AG04450 (cell line): ENCODE measurements at regions not wholly inside any gene's neighbourhood (a gene's known extent, or its start where the extent isn't known, plus 50 kb on each side); places are given as distances from the start of the nearest gene placed in this dataset.
"Not testable (repeated sequence)": the region's sequence is repeated elsewhere in the genome, so short reads cannot be mapped to it uniquely, and the experiment has no call there.

Experiments used
- CTCF ChIA-PET: fragments of 300-600, 350-600 bp; formaldehyde crosslinking; extraction: SDS; loops from one replicate; lab custom pipeline; 2022; ENCODE audit warnings: antibody characterized with exemption, inconsistent platforms; lab: Charles Lee
- POLR2A ChIA-PET: fragments of 350-600 bp; formaldehyde crosslinking; extraction: SDS; loops from one replicate; lab custom pipeline; 2021; ENCODE audit warnings: antibody characterized with exemption, inconsistent platforms; lab: Yijun Ruan, JAX
- DNase-seq: peaks from one replicate; pipeline ENCODE4 v3.0.0-alpha.2; 2011; ENCODE audit warnings: low read depth, low spot score
- H3K27ac ChIP-seq: one replicate; pipeline ENCODE4 v1.5.1; 2012; ENCODE audit warnings: low read depth, low read length, control low read depth
- H3K27me3 ChIP-seq: one replicate; pipeline ENCODE4 v1.6.0; 2012; ENCODE audit warnings: low read length; ENCODE audit not compliant: control insufficient read depth, insufficient read depth
- H3K4me3 ChIP-seq: 2 replicates; pipeline ENCODE4 v1.5.1; 2011; ENCODE audit warnings: mild to moderate bottlenecking, low read depth, low read length, control low read depth
- H3K9me3 ChIP-seq: 2 replicates; pipeline ENCODE4 v1.5.1; 2012; ENCODE audit warnings: low read length; ENCODE audit not compliant: control insufficient read depth, insufficient read depth
- CTCF ChIP-seq: IDR thresholded peaks from 2 replicates; pipeline ENCODE4 v1.5.1; 2011; ENCODE audit warnings: low read depth, low read length, control low read depth, inconsistent platforms

- Histone ChIP-seq H3K27ac (no peak overlapping the region), H3K4me3 (no peak overlapping the region), H3K27me3 (no peaks in the 10 kb centered on the region), H3K9me3 (no peaks in the 10 kb centered on the region)
- DNase-seq, result no peak
- TF ChIP-seq CTCF, result no peak
- CTCF ChIA-PET, result no interaction called here
- POLR2A ChIA-PET, result no interaction called here
These were observed 133.1 kb upstream of the FAM174A start for GRCh38 chr5:100402071-100402470.

- Histone ChIP-seq H3K4me3 (no peak overlapping the region), H3K27ac (no peak overlapping the region), H3K27me3 (no peaks in the 10 kb centered on the region), H3K9me3 (no peaks in the 10 kb centered on the region)
- POLR2A ChIA-PET, result no interaction called here
- no peak for TF ChIP-seq CTCF
- no peak for DNase-seq
- CTCF ChIA-PET, result no interaction called here
These were observed 134.0 kb upstream of the FAM174A start for GRCh38 chr5:100401149-100401548.

- H3K9me3 ChIP-seq, DNase-seq, CTCF ChIA-PET, H3K4me3 ChIP-seq, H3K27me3 ChIP-seq, POLR2A ChIA-PET, H3K27ac ChIP-seq: not testable (repeated sequence)
These were observed 136.4 kb upstream of the FAM174A start for GRCh38 chr5:100398815-100399214.

DNA sequence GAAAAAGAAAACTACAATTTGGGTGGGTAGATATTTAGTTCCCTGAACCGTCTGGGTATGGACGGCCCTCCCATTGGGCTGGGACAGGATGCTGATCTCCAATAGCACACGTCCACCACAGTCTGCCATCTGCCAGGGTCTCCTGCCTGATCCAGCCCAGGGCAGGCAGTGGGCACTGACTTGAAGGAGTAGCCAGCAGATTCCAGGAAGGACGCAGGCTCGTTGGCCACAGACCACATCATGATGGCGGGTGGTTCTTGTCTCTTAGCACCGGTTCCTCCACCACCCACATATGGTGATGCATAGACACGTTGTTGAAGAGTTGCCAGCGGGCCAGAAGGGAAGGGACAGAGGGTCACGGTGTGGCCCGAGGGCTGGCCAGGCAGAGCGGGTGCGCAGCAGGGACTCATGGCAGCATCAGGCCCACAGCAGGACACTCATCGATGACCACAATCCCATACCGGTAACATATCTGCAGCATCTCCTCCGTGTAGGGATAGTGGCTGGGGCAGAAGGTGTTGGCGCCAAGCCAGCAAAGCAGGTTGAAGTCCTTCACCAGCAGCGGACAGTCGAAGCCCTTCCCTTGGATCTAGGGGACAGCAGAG, 155.8 kb upstream of the FAM174A start:
- H3K9me3 ChIP-seq, H3K4me3 ChIP-seq, H3K27me3 ChIP-seq, H3K27ac ChIP-seq, CTCF ChIA-PET, DNase-seq, POLR2A ChIA-PET: not testable (repeated sequence)

- H3K4me3 ChIP-seq, H3K9me3 ChIP-seq, DNase-seq, CTCF ChIA-PET, H3K27me3 ChIP-seq, POLR2A ChIA-PET, H3K27ac ChIP-seq: not testable (repeated sequence)
These were observed 170.3 kb upstream of the FAM174A start for GRCh38 chr5:100364757-100365478.

- H3K4me3 ChIP-seq, H3K27ac ChIP-seq, H3K27me3 ChIP-seq, POLR2A ChIA-PET, DNase-seq, CTCF ChIA-PET, H3K9me3 ChIP-seq: not testable (repeated sequence)
These were observed 170.8 kb upstream of the FAM174A start for GRCh38 chr5:100364343-100364742.

- H3K4me3 ChIP-seq, POLR2A ChIA-PET, H3K27me3 ChIP-seq, H3K27ac ChIP-seq, CTCF ChIA-PET, DNase-seq, H3K9me3 ChIP-seq: not testable (repeated sequence)
These were observed 175.2 kb upstream of the FAM174A start for GRCh38 chr5:100359998-100360397.

GRCh38 chr5:100346269-100346668, 188.9 kb upstream of the FAM174A start:
- H3K9me3 ChIP-seq, DNase-seq, H3K27ac ChIP-seq, CTCF ChIA-PET, POLR2A ChIA-PET, H3K4me3 ChIP-seq, H3K27me3 ChIP-seq: not testable (repeated sequence)

GRCh38 chr5:100341485-100341884, 193.7 kb upstream of the FAM174A start:
- H3K9me3 ChIP-seq, H3K4me3 ChIP-seq, CTCF ChIA-PET, DNase-seq, H3K27ac ChIP-seq, H3K27me3 ChIP-seq, POLR2A ChIA-PET: not testable (repeated sequence)
